ENCODE measurements at regions not wholly inside any gene's neighbourhood (a gene's known extent, or its start where the extent isn't known, plus 50 kb on each side); places are given as distances from the start of the nearest gene placed in this dataset.

DNA sequence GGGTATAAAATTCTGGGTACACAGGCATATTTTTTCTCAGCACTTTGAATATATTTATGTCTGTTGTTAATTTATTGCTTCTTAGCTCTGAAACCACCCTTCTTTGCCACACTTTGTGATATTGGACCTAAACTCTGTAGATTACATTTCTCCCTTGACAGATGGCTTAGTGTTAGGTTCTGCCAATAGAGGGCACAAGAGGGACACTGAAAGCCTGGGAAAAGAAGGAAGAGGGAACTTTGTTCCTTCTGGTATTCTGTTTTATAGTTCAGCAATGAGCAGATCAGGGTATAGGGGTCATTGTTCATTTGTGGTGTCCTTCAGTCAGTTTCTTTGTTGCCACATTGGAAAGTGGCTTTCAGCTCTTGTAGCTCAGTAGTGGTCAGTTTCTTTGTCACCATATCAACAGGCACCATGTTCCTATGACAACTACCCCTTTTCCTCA lies 423.5 kb upstream of the PROX1 start:
- no peak for ATAC-seq
- Histone ChIP-seq H3K9me3 (peaks cover 12% of the 10 kb centered on the region), H3K36me3 (ENCODE audit: insufficient read depth in 1 of 2, low read depth in 1 of 2) (no peaks in the 10 kb centered on the region), H3K4me3 (no peak overlapping the region), H3K27me3 (ENCODE audit: insufficient read depth in 3 of 3, low read length in 2 of 3) (no peaks in the 10 kb centered on the region), H3K27ac (no peak overlapping the region), H3K4me1 (no peaks in the 10 kb centered on the region)
- TF ChIP-seq, protein P1, sequence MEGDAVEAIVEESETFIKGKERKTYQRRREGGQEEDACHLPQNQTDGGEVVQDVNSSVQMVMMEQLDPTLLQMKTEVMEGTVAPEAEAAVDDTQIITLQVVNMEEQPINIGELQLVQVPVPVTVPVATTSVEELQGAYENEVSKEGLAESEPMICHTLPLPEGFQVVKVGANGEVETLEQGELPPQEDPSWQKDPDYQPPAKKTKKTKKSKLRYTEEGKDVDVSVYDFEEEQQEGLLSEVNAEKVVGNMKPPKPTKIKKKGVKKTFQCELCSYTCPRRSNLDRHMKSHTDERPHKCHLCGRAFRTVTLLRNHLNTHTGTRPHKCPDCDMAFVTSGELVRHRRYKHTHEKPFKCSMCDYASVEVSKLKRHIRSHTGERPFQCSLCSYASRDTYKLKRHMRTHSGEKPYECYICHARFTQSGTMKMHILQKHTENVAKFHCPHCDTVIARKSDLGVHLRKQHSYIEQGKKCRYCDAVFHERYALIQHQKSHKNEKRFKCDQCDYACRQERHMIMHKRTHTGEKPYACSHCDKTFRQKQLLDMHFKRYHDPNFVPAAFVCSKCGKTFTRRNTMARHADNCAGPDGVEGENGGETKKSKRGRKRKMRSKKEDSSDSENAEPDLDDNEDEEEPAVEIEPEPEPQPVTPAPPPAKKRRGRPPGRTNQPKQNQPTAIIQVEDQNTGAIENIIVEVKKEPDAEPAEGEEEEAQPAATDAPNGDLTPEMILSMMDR (IDR thresholded peaks at IDR 0.05): peak; percentile 18
- DNase-seq: no peak
- intact Hi-C loops (cut with DNase I): no loop called here

DNA sequence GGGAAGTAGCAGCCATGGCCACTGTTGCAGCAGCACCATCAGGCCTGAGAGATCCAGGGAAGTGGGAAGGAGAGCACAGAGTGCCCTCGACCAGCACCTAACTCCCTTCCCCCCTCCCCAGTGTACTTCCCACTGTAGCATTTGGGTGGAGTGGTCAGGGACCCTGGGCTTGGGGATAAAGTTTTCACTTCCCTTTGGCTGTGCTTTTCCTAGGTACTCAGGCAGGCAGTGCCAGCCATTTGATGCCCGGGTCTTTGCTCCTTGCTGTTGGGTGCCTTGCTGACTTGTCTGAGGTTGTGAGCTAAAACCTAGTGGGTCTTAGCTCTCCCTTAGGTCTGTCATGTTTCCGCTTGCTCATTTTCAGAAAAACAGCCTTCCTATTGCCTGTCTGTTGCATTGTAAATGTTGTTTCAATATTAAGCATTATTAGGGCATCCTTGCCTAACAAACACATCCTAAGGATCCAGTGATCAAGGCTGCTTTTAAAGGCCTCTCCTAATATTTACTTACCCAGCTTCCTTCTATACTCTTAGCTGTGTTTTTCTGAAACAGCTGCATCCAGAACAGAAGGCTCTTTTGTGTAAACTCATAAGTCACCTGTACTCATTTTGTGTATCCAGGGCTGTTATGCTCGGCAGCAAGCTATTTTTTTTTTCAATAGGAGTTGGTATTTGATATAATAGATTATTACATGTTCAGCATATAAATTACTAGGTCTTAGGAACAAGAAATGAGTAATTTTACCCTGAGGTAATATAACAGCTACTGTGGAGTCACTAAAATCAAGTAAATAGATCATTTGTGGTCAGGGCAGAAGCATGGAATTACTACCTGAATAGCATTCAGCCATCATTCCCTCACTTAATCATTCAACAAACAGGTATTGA lies 418.6 kb upstream of the PROX1 start:
- TF ChIP-seq, protein P1 (IDR thresholded peaks at IDR 0.05): no peak
- 80 to 86% (median 82%) methylated on average over 4 of the region's 4 CpGs for WGBS, 3 donors
- intact Hi-C loops (cut with DNase I): no loop called here
- no peak for DNase-seq
- Histone ChIP-seq H3K4me3 (no peak overlapping the region), H3K9me3 (no peaks in the 10 kb centered on the region), H3K4me1 (no peaks in the 10 kb centered on the region), H3K27me3 (ENCODE audit: insufficient read depth in 3 of 3, low read length in 2 of 3) (no peaks in the 10 kb centered on the region), H3K27ac (no peak overlapping the region), H3K36me3 (ENCODE audit: insufficient read depth in 1 of 2, low read depth in 1 of 2) (no peaks in the 10 kb centered on the region)
- no peak for ATAC-seq

DNA sequence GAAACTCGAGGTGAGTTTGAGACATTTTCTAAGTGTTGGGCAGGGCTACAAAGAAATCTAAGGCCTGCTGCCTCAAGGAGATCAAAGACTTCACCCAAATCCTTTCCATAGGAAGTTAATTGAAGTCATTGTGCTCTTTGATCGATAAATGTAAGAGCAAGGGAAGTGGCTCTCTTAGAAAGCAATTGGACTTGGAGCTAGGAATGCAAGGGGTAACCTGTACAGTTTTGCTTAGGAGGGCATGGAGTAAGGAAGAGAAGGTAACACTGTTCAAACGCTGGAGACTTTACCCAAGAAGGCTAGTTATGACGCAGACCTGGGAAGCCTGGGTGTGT lies 418.0 kb upstream of the PROX1 start:
- Histone ChIP-seq H3K4me1 (no peaks in the 10 kb centered on the region), H3K27ac (no peak overlapping the region), H3K4me3 (no peak overlapping the region), H3K36me3 (ENCODE audit: insufficient read depth in 1 of 2, low read depth in 1 of 2) (no peaks in the 10 kb centered on the region), H3K9me3 (no peaks in the 10 kb centered on the region), H3K27me3 (ENCODE audit: insufficient read depth in 3 of 3, low read length in 2 of 3) (no peaks in the 10 kb centered on the region)
- intact Hi-C loops (cut with DNase I): no loop called here
- DNase-seq (no peak), ATAC-seq (no peak)
- 85 to 89% (median 86%) methylated on average over 4 of the region's 4 CpGs for WGBS, 3 donors
- TF ChIP-seq, protein P1 (IDR thresholded peaks at IDR 0.05): no peak

DNA sequence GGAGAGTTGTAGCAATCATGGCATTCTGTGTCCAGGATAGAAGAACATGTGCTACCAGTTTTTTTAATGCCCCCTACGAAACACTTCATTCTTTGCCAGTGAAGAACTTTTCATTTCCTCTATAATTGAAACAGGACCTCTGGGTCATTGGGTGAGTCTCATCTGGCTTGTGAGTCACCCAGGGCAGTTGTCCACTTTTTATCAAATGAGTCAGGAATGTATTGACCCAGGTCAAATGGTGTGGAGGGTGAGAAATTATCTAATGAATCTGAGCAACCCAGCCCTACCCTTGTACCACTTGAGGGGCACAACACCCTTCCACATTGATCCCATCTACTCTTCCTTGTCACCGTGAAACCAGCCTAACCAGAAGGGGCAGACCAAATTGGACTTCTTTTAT lies 417.3 kb upstream of the PROX1 start:
- 39 to 63% (median 54%) methylated on average over 2 of the region's 2 CpGs for WGBS, 3 donors
- ATAC-seq: no peak
- H3K9me3 ChIP-seq: no peaks in the 10 kb centered on the region
- H3K4me1 ChIP-seq: no peaks in the 10 kb centered on the region
- H3K36me3 ChIP-seq (ENCODE audit: insufficient read depth in 1 of 2, low read depth in 1 of 2): no peaks in the 10 kb centered on the region
- TF ChIP-seq, protein P1 (IDR thresholded peaks at IDR 0.05): no peak
- DNase-seq: no peak
- H3K27ac ChIP-seq: no peak overlapping the region
- intact Hi-C loops (cut with DNase I): no loop called here
- H3K4me3 ChIP-seq: no peak overlapping the region
- H3K27me3 ChIP-seq (ENCODE audit: insufficient read depth in 3 of 3, low read length in 2 of 3): no peaks in the 10 kb centered on the region

DNA sequence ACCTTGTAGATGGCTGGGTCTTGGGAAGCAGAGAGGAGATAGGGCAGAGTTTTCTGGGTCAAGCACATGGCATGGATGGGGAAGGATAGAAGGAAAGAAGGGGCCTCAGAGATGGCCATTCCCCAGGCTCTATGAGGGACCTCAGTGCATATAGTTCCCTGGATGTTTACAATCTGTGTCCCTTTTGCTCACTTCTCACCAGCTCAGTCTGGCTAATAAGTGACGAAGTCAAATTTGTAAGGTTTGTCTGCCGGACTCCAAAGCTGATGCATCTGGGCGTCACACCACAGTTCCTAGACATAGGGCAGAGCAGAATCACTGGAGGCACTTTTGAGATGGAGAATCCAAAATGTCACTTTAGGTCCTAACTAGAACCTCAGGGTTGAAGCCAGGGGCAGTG lies 416.4 kb upstream of the PROX1 start:
- H3K27me3 ChIP-seq (ENCODE audit: insufficient read depth in 3 of 3, low read length in 2 of 3): no peaks in the 10 kb centered on the region
- DNase-seq: no peak
- TF ChIP-seq, protein P1 (IDR thresholded peaks at IDR 0.05): no peak
- H3K36me3 ChIP-seq (ENCODE audit: insufficient read depth in 1 of 2, low read depth in 1 of 2): no peaks in the 10 kb centered on the region
- no peaks in the 10 kb centered on the region for H3K9me3 ChIP-seq
- H3K4me1 ChIP-seq: no peaks in the 10 kb centered on the region
- H3K4me3 ChIP-seq: no peak overlapping the region
- intact Hi-C loops (cut with DNase I): no loop called here
- H3K27ac ChIP-seq: no peak overlapping the region
- WGBS, 3 donors: 95 to 99% (median 98%) methylated on average over 3 of the region's 3 CpGs
- no peak for ATAC-seq

Data from psoas muscle (tissue), 7 donors.